Ovary (tissue), 3 donors: ENCODE measurements at regions not wholly inside any gene's neighbourhood (a gene's known extent, or its start where the extent isn't known, plus 50 kb on each side); places are given as distances from the start of the nearest gene placed in this dataset.

Source experiments
- CTCF ChIP-seq, 3 donors: fragments of 450-650 bp in 2 of 3; fragments of 200-600 bp in 1 of 3; IDR thresholded peaks; one replicate each; pipeline versions ENCODE4 v1.5.1 to v1.8.0; 2016 to 2022; ENCODE audit warnings: antibody characterized with exemption in 3 of 3, mild to moderate bottlenecking in 1 of 3
- EP300 ChIP-seq: sonication (generic); formaldehyde crosslinking; IDR thresholded peaks from one replicate; pipeline ENCODE4 v1.6.1; 2017; ENCODE audit warnings: antibody characterized with exemption
- POLR2A ChIP-seq: fragments of 450-650 bp; IDR thresholded peaks from one replicate; pipeline ENCODE4 v1.6.1; 2017; ENCODE audit warnings: antibody characterized with exemption, mild to moderate bottlenecking, moderate library complexity
- donor health status: DM: no; HTN: no; CAD: no.

GRCh38 chr11:27921472-27921871 is 186.5 kb downstream of the KIF18A start:
- TF ChIP-seq CTCF (IDR thresholded peaks at IDR 0.05) = no peak
- no peak for TF ChIP-seq POLR2A
- no peak for TF ChIP-seq EP300
